Right hindlimb (tissue), 1 donor: ENCODE measurements at regions not wholly inside any gene's neighbourhood (a gene's known extent, or its start where the extent isn't known, plus 50 kb on each side); places are given as distances from the start of the nearest gene placed in this dataset.

Experiments used
- DNase-seq: peaks from one replicate; pipeline ENCODE4 v3.0.0-alpha.2; 2018

DNA sequence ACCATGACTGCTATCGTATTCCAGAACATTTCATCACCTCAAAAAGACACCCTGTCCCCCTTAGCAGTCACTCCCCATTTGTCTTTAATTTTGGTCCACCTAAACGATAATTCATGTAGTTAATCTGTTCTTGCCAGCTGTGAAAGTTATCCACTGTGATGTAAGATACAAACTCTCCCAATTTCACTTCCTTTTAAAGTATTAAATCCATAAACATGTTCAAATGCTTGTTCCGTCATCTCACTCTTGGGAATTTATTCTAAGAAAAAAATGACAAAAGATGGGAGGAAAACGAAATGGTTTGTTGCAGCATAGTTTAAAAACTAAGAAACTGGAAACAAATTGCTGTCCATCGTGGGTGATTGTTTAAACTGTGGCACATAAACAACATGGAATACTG lies 53.7 kb upstream of the IRF2 start:
- no peak for DNase-seq

DNA sequence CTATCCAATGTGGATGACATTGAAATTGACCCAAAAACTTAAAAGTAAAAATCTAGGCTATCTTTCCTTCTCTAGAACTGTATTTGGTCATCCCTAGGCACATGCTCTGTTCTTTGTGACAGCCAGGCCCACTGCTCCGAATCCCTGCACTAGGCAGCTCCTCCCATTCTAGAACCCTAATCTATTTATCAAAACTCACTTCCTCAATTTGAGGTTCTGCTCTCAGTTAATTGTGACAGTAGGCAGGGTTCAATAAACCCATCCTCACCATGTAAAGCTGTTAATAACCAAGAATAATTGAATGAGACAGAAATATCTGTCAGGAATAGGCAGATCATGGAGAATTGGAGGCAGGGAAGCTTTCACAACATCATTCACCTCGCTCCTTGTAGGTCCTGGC lies 51.9 kb upstream of the IRF2 start:
- no peak for DNase-seq
